Fibroblast of lung (primary cell): ENCODE measurements at regions not wholly inside any gene's neighbourhood (a gene's known extent, or its start where the extent isn't known, plus 50 kb on each side); places are given as distances from the start of the nearest gene placed in this dataset.

Source experiments
- DNase-seq, 2 donors: peaks; one replicate each; pipeline versions ENCODE4 v3.0.0 to v3.0.0-alpha.2; 2010; ENCODE audit warnings: low read depth in 2 of 2
- H2AFZ ChIP-seq: 2 replicates; pipeline ENCODE4 v1.5.1; 2012; ENCODE audit warnings: low read length, control low read depth, inconsistent platforms
- H3K27ac ChIP-seq: 2 replicates; pipeline ENCODE4 v1.5.1; 2011; ENCODE audit warnings: low read length, control low read depth; ENCODE audit not compliant: insufficient read depth
- H3K27me3 ChIP-seq: 2 replicates; pipeline ENCODE4 v1.5.1; 2011; ENCODE audit warnings: mild to moderate bottlenecking, low read length; ENCODE audit not compliant: control insufficient read depth, insufficient read depth
- H3K36me3 ChIP-seq: 2 replicates; pipeline ENCODE4 v1.5.1; 2011; ENCODE audit warnings: low read length; ENCODE audit not compliant: control insufficient read depth, insufficient read depth
- H3K4me1 ChIP-seq: 2 replicates; pipeline ENCODE4 v1.5.1; 2011; ENCODE audit warnings: low read length; ENCODE audit not compliant: control insufficient read depth, insufficient read depth; ENCODE audit errors: extremely low read depth
- H3K4me2 ChIP-seq: 2 replicates; pipeline ENCODE4 v1.5.1; 2011; ENCODE audit warnings: low read length, control low read depth; ENCODE audit not compliant: insufficient read depth; ENCODE audit errors: extremely low read depth
- H3K4me3 ChIP-seq, 4 experiments: fragments of 200-600 bp in 1 of 4; sonication (generic) in 1 of 4; replicated peaks in 1 of 4; 2 replicates each; pipeline ENCODE4 v1.5.1; 2011 to 2016; ENCODE audit warnings: low read length in 4 of 4, low read depth in 3 of 4, mild to moderate bottlenecking in 3 of 4, control low read depth in 2 of 4, inconsistent platforms in 1 of 4, mixed read lengths in 1 of 4; ENCODE audit not compliant: insufficient read depth in 1 of 4; ENCODE audit errors: control extremely low read depth in 1 of 4
- H3K79me2 ChIP-seq: 2 replicates; pipeline ENCODE4 v1.5.1; 2012; ENCODE audit warnings: mild to moderate bottlenecking, low read length, inconsistent platforms; ENCODE audit not compliant: control insufficient read depth, insufficient read depth
- H3K9ac ChIP-seq: 2 replicates; pipeline ENCODE4 v1.5.1; 2011; ENCODE audit warnings: mild to moderate bottlenecking, low read length, control low read depth; ENCODE audit not compliant: insufficient read depth
- H3K9me3 ChIP-seq: 2 replicates; pipeline ENCODE4 v1.5.1; 2012; ENCODE audit warnings: low read depth, low read length; ENCODE audit not compliant: control insufficient read depth, insufficient read depth
- H4K20me1 ChIP-seq: 2 replicates; pipeline ENCODE4 v1.5.1; 2011; ENCODE audit warnings: low read length; ENCODE audit not compliant: control insufficient read depth, insufficient read depth; ENCODE audit errors: extremely low read depth
- EZH2 ChIP-seq: IDR thresholded peaks from 2 replicates; pipeline ENCODE4 v1.5.1; 2012; ENCODE audit warnings: low read length, control low read depth, mild to moderate bottlenecking; ENCODE audit errors: missing control alignments
- TF ChIP-seq, protein P1 (sequence below), 2 donors: IDR thresholded peaks in 1 of 2; conservative IDR thresholded peaks in 1 of 2; 1 replicate in 1 of 2; 2 replicates in 1 of 2; pipeline ENCODE4 v1.5.1; 2011 to 2012; ENCODE audit warnings: low read length in 2 of 2, control low read depth in 1 of 2, inconsistent platforms in 1 of 2, low read depth in 1 of 2, mild to moderate bottlenecking in 1 of 2

GRCh38 chr2:237214030-237214675 is 128.5 kb downstream of the COPS8 start:
- Histone ChIP-seq H3K9me3 (no peaks in the 10 kb centered on the region), H4K20me1 (no peaks in the 10 kb centered on the region), H2AFZ (no peak overlapping the region), H3K27me3 (no peaks in the 10 kb centered on the region), H3K4me2 (no peak overlapping the region), H3K36me3 (no peaks in the 10 kb centered on the region), H3K79me2 (no peaks in the 10 kb centered on the region), H3K27ac (peak overlapping the region; percentile 83), H3K4me3 (no peak overlapping the region), H3K9ac (no peak overlapping the region), H3K4me1 (peaks cover 21% of the 10 kb centered on the region)
- TF ChIP-seq, protein P1, sequence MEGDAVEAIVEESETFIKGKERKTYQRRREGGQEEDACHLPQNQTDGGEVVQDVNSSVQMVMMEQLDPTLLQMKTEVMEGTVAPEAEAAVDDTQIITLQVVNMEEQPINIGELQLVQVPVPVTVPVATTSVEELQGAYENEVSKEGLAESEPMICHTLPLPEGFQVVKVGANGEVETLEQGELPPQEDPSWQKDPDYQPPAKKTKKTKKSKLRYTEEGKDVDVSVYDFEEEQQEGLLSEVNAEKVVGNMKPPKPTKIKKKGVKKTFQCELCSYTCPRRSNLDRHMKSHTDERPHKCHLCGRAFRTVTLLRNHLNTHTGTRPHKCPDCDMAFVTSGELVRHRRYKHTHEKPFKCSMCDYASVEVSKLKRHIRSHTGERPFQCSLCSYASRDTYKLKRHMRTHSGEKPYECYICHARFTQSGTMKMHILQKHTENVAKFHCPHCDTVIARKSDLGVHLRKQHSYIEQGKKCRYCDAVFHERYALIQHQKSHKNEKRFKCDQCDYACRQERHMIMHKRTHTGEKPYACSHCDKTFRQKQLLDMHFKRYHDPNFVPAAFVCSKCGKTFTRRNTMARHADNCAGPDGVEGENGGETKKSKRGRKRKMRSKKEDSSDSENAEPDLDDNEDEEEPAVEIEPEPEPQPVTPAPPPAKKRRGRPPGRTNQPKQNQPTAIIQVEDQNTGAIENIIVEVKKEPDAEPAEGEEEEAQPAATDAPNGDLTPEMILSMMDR (conservative IDR thresholded peaks at IDR 0.05 in 1 of 2, IDR thresholded peaks at IDR 0.05 in 1 of 2; ENCODE audit: low read depth in 1 of 2, low read length in 2 of 2): no peak
- TF ChIP-seq EZH2: no peak
- DNase-seq: no peak

DNA sequence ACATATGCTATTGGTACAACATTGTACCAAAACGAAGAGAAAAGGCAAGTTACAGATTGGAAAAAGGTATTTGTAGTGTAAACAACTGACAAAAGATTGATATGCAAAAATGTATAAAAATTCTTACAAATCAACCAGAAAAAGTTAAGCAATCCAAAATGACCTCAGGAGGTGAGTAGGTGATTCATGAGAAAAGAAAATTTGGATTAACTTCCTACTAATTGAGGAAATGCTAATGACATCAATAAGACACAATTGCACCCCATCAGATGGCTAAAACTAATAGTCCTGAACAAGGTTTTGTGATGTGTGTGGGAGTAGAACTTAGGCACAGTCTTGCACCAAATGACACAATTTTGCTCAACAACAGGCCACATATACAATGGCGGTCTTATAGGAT is 129.3 kb downstream of the COPS8 start:
- Histone ChIP-seq H3K9ac (no peak overlapping the region), H3K27me3 (no peaks in the 10 kb centered on the region), H3K36me3 (no peaks in the 10 kb centered on the region)

GRCh38 chr2:237217995-237218616 is 132.4 kb downstream of the COPS8 start:
- H3K4me1 ChIP-seq: peaks cover 38% of the 10 kb centered on the region

More for the DNA sequence above, 129.3 kb downstream of the COPS8 start:
- Histone ChIP-seq H3K9me3 (no peaks in the 10 kb centered on the region), H3K27ac (no peak overlapping the region), H3K4me1 (peaks cover 20% of the 10 kb centered on the region), H4K20me1 (no peaks in the 10 kb centered on the region), H2AFZ (no peak overlapping the region), H3K4me2 (no peak overlapping the region), H3K4me3 (no peak overlapping the region), H3K79me2 (no peaks in the 10 kb centered on the region)
- no peak for DNase-seq
- TF ChIP-seq, protein P1 (conservative IDR thresholded peaks at IDR 0.05 in 1 of 2, IDR thresholded peaks at IDR 0.05 in 1 of 2; ENCODE audit: low read depth in 1 of 2, low read length in 2 of 2): no peak
- no peak for TF ChIP-seq EZH2

More at GRCh38 chr2:237217995-237218616, 132.4 kb downstream of the COPS8 start:
- Histone ChIP-seq H3K36me3 (no peaks in the 10 kb centered on the region), H3K4me2 (no peak overlapping the region), H3K27ac (peak overlapping the region; percentile 13), H3K79me2 (no peaks in the 10 kb centered on the region), H3K9ac (no peak overlapping the region), H3K9me3 (no peaks in the 10 kb centered on the region), H4K20me1 (no peaks in the 10 kb centered on the region), H2AFZ (no peak overlapping the region), H3K4me3 (no peak overlapping the region), H3K27me3 (no peaks in the 10 kb centered on the region)
- no peak for TF ChIP-seq EZH2
- TF ChIP-seq, protein P1 (conservative IDR thresholded peaks at IDR 0.05 in 1 of 2, IDR thresholded peaks at IDR 0.05 in 1 of 2; ENCODE audit: low read depth in 1 of 2, low read length in 2 of 2): no peak
- DNase-seq: no peak
